Fibroblast of the aortic adventitia (primary cell): ENCODE measurements at regions not wholly inside any gene's neighbourhood (a gene's known extent, or its start where the extent isn't known, plus 50 kb on each side); places are given as distances from the start of the nearest gene placed in this dataset.
A peak's percentile ranks its signal among the peaks of the same experiment; 100 is the strongest.

Experiments
- DNase-seq: peaks from one replicate; pipeline ENCODE4 v3.0.0-alpha.2; 2010; ENCODE audit warnings: low read depth
- H3K4me3 ChIP-seq: 2 replicates; pipeline ENCODE4 v1.5.1; 2011; ENCODE audit warnings: low read depth, mild to moderate bottlenecking, control low read depth, low read length, moderate library complexity
- TF ChIP-seq, protein P1 (sequence below): IDR thresholded peaks from 2 replicates; pipeline ENCODE4 v1.5.1; 2011; ENCODE audit warnings: mild to moderate bottlenecking, low read length, control low read depth, inconsistent platforms; ENCODE audit not compliant: insufficient read depth

DNA sequence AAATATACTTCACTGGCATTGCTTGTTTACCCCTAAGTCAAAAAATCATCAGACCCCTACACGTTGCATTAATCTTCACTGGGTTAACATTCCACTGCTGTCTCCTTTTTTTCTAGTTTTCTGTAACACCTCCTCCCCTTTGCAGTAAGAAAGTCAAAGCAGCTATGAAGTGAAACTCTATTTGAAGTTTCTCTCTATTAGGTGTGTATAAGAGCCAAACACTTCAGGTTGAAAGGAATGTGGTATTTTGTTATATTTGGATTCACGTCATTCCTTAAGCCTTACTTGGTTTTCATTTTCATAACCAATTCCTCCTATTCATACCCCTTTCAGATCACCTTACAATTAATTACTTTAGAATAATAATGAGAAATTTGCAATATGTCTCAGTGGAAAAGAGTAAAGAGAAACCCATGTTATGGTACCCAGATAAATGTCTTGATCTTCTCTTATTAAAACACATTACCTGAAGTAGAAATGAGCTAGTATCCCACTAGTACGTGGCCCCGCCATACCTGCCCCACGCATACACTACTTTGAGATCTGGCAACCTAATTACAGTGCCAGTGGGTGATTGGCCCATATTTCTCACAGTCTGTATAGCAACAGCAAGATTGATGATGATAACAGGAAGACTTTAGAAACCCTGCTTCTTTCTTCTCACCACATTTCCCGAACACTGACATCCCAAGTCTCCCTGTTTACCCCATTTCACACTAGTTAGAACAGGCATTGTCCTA is 236.4 kb upstream of the RGS6 start:
- TF ChIP-seq, protein P1, sequence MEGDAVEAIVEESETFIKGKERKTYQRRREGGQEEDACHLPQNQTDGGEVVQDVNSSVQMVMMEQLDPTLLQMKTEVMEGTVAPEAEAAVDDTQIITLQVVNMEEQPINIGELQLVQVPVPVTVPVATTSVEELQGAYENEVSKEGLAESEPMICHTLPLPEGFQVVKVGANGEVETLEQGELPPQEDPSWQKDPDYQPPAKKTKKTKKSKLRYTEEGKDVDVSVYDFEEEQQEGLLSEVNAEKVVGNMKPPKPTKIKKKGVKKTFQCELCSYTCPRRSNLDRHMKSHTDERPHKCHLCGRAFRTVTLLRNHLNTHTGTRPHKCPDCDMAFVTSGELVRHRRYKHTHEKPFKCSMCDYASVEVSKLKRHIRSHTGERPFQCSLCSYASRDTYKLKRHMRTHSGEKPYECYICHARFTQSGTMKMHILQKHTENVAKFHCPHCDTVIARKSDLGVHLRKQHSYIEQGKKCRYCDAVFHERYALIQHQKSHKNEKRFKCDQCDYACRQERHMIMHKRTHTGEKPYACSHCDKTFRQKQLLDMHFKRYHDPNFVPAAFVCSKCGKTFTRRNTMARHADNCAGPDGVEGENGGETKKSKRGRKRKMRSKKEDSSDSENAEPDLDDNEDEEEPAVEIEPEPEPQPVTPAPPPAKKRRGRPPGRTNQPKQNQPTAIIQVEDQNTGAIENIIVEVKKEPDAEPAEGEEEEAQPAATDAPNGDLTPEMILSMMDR: no peak
- no peak overlapping the region for H3K4me3 ChIP-seq
- DNase-seq: no peak

DNA sequence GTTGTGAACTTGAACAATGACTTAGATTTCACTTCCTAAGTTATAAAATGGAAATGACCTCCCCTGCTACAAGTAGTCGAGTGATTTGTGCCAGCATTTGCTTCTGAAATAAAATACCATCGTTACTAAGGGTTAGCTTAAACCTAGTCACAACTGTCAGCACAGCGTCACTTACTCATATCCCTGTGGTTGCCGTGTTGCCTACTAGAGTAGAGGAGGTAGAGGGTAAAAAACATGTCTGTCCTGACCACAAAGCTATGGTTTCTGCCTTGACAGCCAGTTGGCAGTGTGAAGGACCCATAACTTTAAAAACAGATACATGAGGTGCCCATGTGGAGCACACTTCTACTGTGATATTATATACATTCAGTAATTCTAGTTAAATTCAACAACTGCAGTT is 234.2 kb upstream of the RGS6 start:
- TF ChIP-seq, protein P1: no peak
- DNase-seq: no peak
- H3K4me3 ChIP-seq: no peak overlapping the region

DNA sequence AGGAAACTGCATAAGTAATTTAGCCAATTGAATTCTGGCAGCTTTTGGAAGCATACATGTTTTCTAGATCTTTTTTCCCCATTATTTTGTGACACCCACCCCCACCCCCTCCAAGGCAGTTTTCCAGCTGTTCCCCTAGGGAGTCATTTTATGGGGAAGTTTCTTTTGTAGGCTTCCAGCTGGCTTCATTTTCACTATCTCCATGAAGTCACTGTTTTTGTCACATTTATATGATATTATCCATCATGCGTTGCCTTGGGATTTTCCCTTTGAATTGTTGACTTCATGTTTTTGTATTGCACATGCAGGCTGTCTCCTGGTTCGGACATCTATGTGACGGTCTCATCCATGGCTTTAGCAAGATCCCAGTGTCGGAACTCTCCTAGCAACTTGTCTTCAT is 233.6 kb upstream of the RGS6 start:
- TF ChIP-seq, protein P1: no peak
- no peak overlapping the region for H3K4me3 ChIP-seq
- DNase-seq: no peak

DNA sequence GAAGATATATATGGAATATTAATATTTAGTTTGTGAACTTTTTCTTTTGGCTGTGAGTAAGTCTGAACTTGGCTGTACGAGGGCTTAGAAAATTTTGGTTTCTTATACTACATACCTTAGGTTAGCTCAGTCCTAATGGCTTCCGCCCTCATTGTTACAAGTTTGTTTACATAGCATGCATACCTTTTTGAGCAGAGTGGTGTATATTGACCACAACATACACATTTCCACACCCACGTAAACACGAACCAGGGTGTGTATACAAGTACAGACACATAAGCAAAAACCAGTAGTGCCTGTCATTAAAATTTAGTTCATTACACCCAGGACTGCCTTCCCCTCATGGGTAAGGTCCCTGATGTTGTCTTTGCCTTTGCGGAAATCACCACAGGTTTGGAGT is 230.2 kb upstream of the RGS6 start:
- TF ChIP-seq, protein P1: no peak
- no peak for DNase-seq
- H3K4me3 ChIP-seq: no peak overlapping the region

DNA sequence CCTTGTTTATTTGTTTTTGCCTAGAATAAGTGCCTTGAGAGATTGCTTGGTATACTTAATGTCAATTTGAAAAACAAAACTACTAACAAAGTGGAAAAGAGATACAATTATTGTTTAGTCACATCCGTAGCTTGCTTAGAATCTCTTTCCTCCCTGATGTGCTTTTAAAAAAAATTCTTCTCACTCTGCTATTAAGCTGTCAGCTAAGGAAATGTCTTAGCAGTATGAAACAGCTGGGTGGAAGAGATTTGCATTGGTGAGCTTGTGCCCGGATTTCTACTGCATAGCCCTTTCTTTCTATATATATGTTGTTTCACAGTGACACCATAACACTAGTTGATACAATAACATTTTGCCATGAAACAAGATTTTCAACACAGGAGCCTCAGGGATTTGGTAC is 229.4 kb upstream of the RGS6 start:
- TF ChIP-seq, protein P1: no peak
- DNase-seq: no peak
- H3K4me3 ChIP-seq: no peak overlapping the region

DNA sequence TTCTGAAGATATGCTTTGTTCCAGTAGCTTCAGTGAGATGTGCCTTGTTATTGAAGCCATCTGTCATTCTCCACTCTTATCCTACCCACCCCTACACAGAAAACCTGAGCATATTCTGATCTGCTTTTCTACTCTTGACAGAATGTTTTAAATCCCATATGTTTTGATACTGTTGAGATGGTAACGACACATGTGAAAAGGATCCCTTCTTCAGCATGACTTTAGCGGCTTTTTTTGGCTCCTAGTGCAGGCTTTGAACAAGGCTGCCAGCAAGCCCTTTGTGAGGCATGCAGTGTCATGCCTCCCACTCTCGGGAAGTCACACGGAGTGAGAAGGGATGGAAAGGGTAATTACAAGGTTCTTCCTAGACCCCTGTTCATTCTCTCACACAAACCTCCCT is 228.8 kb upstream of the RGS6 start:
- H3K4me3 ChIP-seq: no peak overlapping the region
- peak; percentile 66 for DNase-seq
- TF ChIP-seq, protein P1: no peak

DNA sequence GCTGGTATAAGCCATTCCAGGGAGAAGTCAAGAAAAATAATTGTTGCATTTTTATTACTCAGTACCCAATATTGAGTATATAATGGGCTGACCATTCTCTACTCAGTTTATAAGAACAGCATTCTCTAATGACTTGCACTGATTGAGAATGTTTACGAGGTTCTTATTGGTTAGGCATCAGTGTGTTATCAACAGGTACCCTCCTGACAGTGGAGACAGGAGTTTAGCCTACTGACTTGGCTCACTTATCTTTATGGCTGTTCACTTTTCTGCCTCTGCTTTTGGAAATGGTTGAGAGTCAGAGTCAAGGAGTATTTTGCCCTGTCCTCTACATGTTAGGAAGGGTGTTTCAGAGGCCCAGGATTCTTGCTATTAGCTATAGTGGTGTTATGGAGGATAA is 228.0 kb upstream of the RGS6 start:
- no peak for DNase-seq
- TF ChIP-seq, protein P1: no peak

More for the DNA sequence above, 228.0 kb upstream of the RGS6 start:
- H3K4me3 ChIP-seq: no peak overlapping the region
